Activated CD8-positive, alpha-beta memory T cell treated with anti-CD3 and anti-CD28 coated beads for 36 hours (primary cell): ENCODE measurements at regions not wholly inside any gene's neighbourhood (a gene's known extent, or its start where the extent isn't known, plus 50 kb on each side); places are given as distances from the start of the nearest gene placed in this dataset.

Source experiments
- CTCF ChIA-PET: fragments of 350-600 bp; sonication (Branson Sonifier 250); formaldehyde crosslinking; loops from one replicate; lab custom pipeline; 2021; ENCODE audit warnings: antibody characterized with exemption; lab: Charles Lee
- POLR2A ChIA-PET: fragments of 350-600 bp; sonication (Branson Sonifier 250); formaldehyde crosslinking; loops from one replicate; lab custom pipeline; 2021; ENCODE audit warnings: antibody characterized with exemption; lab: Charles Lee

DNA sequence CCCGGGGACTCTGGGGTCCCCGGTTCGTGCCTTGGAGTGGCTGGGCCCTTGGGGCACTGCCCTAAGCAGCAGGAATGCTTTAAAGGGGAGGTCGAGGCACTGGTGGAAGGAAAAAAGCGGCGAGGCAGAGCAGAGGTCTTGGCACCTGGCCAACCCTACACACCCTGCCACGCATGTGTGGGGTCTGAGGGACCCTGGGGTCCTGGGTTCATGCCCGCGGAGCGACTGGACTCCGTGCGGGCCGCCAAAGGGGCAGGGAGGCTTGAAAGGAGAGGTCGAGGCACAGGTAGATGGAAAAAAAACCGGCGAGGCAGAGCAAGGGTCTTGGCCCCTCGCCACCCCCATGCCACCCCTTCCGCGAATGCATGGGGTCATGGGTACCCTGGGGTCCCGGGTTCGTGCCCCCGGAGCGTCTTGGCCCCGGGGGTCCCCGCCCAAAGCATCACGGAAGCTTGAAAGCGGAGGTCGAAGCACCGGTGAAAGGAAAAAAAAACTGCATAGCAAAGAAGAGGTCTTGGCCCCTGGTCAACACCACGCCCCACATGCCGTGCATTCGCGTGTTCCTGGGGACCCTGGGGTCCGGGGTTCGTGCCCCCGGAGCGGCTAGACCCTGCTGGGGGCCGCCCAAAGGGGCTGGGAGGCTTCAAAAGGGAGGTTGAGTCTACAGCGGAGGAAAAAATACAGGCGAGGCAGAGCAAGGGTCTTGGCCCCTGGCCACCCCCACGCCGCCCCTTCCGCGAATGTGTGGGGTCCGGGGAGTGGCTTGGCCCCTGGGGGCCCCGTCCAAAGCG is 312.9 kb downstream of the ALG10 start:
- CTCF ChIA-PET, result no interaction called here
- POLR2A ChIA-PET, result no interaction called here

DNA sequence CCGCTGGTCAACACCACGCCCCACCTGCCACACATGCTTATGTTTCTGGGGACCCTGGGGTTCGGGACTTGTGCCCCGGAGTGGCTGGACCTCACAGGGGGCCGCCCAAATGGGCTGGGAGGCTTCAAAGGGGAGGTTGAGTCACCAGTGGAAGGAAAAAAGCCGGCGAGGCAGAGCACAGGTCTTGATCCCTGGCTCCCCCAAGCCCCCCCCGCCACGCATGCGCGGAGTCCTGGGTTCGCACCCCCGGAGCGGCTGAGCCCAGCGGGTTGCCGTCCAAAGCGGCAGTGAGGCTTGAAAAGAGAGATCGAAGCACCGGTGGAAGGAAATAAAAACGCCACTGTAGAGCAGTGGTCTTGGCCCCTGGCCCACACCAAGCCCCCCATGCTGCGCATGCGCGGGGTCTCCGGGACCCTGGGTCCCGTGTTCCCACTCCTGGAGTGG is 313.5 kb downstream of the ALG10 start:
- ChIA-PET CTCF (no interaction called here), POLR2A (no interaction called here)

DNA sequence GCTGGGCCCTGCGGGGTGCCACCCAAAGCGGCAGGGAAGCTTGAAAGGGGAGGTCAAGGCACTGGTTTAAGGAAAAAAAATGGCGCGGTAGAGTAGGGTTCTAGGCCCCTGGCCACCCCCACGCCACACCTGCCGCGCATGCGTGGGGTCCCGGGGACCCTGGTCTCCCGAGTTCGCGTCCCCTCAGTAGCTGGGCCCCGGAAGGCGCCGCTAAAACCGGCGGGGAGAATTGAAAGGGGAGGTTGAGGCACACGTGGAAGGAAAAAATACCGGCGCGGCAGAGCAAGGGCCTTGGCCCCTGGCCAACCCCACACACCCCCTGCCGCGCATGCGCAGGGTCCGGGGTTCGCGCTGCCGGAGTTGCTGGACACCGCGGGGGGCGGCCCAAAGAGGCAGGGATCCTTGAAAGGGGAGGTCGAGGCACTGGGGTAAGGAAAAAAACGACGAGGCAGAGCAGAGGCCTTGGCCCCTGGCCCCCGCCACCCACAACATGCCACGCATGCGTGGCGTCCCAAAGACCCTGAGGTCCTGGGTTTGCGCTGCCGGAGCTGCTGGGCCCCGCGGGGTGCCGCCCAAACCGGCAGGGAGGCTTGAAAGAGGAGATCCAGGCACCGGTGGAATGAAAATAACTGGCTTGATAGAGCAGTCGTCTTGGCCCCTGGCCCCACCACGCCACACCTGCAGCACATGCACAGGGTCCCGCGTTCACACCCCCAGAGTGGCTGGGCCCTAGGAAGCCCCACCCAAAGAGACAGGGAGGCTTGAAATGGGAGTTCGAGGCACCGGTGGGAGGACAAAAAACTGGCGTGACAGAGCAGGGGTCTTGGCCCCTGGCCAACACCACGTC is 314.5 kb downstream of the ALG10 start:
- CTCF ChIA-PET, result no interaction called here

DNA sequence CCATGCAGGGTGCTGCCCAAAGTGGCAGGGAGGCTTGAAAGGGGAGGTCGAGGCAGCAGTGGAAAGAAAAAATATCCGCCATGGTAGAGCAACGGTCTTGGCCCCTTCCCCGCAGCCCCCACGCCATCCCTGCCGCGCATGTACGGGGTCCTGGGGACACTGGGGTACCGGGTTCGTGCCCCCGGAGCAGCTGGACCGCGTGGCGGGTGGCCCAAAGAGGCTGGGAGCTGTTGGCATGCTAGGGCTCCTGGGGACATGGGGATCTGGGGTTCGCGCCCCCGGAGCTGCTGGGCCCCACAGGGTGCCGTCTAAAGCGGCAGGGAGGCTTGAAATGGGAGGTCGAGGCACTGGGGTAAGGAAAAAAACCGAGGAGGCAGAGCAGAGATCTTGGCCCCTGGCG is 316.5 kb downstream of the ALG10 start:
- ChIA-PET CTCF (no interaction called here), POLR2A (no interaction called here)

More for the DNA sequence above, 314.5 kb downstream of the ALG10 start:
- POLR2A ChIA-PET, result no interaction called here

DNA sequence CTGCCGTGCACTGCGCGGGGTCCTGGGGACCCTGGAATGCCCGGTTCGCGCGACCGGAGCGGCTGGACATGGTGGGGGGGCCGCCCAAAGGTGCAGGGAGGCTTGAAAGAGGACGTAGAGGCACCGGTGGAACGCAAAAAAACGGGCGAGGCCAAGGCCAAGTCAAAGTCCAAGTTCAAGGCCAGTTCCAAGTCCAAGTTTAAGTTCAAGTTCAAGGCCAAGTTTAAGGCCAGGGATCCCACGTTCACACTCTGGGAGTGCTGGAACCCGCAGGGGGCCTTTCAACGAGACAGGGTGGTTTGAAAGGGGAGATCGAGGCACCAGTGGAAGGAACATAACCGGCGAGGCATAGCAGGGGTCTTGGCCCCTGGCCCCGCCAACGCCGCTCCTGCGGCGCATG is 317.6 kb downstream of the ALG10 start:
- ChIA-PET POLR2A (no interaction called here), CTCF (no interaction called here)

DNA sequence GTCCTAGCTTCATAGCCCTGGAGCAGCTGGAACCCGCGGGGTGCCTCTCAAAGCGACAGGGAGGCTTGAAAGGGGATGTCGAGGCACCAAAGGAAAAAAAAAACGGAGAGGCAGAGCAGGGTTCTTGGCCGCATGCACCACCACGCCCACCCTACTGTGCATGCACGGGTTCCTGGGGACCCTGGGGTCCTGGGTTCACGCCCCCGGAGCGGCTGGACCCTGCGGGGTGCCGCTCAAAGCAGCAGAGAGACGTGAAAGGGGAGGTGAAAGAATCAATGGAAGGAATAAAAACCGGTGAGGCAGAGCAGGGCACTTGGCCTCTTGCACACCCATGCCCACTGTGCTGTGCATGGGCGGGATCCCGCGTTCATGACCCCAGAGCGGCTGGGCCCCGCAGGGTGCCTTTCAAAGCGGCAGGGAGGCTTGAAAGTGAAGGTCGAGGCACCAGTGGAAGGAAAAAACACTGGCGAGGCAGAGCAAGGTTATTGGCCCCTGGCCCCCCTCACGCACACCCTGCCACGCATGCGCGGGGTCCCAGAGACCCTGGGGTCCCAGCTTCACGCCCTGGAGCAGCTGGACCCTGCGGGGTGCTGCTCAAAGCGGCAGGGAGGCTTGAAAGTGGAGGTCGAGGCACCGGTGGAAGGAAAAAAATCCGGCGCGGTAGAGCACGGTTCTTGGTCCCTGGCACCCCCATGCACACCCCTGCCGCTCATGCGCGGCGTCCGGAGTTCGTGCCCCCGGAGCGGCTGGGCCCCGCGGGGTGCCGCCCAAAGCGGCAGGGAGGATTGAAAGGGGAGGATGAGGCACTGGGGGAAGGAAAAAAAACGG is 318.5 kb downstream of the ALG10 start:
- ChIA-PET POLR2A (no interaction called here), CTCF (no interaction called here)

DNA sequence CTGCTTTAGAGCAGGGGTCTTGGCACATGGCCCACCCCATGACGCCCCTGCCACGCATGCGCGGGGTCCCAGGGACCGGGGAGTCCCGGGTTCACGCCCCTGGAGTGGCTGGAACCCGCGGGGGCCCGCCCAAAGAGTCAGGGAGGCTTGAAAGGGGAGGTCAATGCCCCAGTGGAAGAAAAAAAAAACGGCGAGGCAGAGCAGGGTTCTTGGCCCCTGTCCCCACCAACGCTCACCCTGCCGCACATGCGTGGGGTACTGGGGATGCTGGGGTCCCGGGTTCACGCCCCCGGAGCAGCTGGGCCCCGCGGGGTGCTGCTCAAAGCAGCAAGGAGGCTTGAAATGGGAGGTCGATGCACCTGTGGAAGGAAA is 319.1 kb downstream of the ALG10 start:
- CTCF ChIA-PET, result no interaction called here
- POLR2A ChIA-PET, result no interaction called here

DNA sequence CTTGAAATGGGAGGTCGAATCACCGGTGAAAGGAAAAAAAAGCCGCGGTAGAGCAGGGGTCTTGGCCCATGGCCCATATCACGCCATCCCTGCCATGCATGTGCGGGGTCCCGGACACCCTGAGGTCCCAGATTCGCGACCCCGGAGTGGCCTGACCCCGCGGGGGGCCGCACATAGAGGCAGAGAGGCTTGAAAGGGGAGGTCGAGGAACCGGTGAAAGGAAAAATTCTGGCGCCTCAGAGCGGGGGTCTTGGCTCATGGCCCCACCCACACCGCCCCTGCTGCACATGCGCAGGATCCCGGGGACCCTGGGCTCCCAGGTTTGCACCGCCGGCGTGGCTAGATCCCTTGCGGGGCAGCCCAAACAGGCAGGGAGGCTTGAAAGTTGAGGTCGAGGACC is 319.8 kb downstream of the ALG10 start:
- ChIA-PET POLR2A (no interaction called here), CTCF (no interaction called here)

DNA sequence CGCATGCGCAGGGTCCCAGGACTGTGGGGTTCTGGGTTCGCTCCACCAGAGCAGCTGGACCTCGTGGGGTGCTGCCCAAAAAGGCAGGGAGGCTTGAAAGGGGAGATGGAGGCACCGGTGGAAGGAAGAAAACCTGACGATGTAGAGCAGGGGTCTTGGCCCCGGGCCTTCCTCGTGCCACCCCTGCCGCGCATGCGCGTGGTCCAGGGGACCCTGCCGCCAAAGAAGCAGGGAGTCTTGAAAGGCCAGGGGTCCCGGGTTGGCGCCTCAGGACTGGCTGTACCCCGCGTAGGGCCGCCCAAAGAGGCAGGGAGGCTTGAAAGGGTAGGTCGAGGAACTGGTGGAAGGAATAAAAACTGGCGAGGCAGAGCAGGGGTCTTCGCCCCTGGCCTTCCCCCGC is 321.0 kb downstream of the ALG10 start:
- CTCF ChIA-PET, result no interaction called here
- POLR2A ChIA-PET, result no interaction called here

DNA sequence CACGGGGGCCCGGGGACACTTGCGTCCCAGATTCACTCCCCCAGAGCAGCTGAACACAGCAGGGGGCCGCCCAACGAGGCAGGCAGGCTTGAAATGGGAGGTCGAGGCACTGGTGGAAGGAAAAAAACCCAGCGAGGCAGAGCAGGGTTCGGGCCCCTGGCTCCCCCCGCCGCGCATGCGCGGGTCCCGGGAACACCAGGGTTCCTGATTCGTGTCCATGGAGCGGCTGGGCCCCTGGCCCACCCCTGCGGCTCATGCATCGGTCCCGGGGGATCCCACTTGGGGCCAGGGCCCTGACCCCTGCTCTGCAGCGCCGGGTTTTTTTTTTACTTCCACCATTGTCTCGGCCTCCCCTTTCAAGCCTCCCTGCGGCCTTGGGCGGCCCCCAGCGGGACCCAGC is 321.5 kb downstream of the ALG10 start:
- CTCF ChIA-PET, result no interaction called here
- POLR2A ChIA-PET, result no interaction called here

DNA sequence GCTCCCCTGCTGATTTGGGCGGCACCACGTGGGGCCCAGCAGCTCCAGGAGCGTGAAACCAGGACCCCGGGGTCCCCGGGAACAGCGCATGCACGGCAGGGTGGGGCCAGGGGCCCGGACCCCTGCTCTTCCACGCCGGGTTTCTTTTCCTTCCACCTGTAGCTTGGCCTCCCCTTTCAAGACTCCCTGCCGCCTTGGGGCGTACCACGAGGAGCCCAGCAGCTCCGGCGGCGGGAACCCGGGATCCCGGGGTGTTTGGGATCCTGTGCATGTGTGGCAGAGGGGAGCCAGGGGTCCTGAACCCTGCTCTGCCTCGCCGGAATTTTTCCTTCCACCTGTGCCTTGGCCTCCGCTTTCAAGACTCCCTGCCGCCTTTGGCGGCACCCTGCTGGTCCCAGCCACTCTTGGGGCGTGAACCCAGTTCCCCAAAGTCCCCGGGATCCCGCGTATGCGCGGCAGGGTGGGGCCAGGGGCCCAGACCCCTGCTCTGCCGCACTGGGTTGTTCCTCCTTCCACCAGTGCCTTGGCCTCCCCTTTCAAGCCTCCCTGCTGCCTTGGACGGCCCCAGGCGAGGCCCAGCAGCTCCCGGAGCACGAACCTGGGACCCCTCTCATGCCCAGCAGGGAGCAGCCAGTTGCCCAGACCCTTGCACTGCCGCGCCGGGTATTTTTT is 322.7 kb downstream of the ALG10 start:
- POLR2A ChIA-PET, result no interaction called here

DNA sequence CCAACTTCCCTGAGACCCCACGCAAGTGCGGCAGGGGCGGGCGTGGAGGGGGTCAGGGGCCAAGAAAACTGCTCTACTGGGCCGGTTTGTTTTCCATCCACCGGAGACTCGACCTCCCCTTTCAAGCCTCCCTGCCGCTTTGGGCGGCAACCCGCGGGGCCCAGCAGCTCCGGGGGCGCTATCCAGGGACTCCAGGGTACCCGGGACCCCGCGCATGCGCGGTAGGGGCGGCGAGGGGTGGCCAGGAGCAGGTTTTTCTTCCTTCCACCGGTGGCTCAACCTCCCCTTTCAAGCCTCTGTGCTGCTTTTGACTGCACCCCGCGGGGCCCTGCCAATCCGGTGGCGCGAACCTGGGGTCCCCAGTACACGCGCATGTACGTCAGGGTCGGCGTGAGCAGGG is 323.5 kb downstream of the ALG10 start:
- ChIA-PET POLR2A (no interaction called here), CTCF (no interaction called here)

More for the DNA sequence above, 322.7 kb downstream of the ALG10 start:
- CTCF ChIA-PET, result no interaction called here

DNA sequence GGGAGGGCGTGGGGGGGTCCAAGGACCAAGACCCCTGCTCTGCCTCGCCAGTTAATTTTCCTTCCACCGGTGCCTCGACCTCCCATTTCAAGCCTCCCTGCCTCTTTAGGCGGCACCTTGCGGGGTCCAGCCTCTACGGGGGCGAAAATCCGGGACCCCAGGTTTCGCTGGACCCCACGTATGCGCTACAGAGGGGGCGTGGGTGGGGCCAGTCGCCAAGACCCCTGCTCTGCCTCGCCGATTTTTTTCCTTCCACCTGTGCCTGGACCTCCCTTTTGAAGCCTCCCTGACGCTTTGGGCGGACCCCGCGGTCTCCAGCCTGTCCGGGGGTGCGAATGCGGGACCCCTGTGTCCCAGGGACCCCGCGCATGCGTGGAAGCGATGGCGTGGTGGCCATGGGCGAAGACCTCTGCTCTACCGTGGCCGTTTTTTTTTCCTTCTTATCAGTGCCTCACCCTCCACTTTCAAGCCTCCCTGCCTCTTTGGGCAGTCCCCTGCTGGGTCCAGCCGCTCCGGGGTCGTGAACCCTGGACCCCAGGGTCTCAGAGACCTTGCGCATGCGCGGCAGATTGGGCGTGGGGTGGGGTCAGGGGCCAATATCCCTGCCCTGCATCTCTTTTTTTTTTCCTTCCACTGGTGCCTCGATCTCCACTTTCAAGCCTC is 324.2 kb downstream of the ALG10 start:
- CTCF ChIA-PET, result no interaction called here

DNA sequence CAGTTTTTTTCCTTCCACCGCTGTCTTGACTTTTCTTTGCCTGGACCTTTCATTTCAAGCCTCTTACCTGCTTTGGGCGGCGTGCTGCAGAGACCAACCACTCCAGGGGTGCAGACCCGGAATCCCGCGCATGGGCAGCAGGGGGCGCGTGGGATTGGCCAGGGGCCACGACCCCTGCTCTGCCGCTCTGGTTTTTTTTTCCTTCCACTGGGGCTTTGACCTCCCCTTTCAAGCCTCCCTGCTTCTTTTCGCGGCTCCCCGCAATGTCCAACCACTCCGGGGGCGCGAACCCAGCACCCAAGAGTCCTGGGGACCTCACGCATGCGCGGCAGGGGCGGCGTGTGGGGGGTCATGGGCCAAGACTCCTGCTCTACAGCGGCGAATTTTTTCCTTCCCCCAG is 325.1 kb downstream of the ALG10 start:
- POLR2A ChIA-PET, result no interaction called here
- CTCF ChIA-PET, result no interaction called here

More for the DNA sequence above, 324.2 kb downstream of the ALG10 start:
- POLR2A ChIA-PET, result no interaction called here

DNA sequence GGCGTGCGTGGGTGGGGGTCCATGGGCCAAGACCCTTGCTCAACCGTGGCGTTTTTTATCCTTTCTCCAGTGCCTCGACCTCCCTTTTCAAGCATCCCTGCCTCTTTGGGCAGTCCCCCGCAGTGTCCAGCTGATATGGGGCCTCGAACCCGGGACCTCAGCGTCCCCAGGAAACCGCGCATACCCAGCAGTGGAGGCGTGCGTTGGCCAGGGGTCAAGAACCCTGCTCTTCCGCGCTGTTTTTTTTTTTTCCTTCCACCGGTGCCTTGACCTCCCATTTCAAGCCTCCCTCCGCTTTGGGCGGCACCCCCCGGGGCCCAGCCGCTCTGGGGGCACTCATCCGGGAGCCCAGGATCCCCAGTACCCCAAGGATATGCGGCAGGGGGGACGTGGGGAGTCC is 325.8 kb downstream of the ALG10 start:
- CTCF ChIA-PET, result no interaction called here
- POLR2A ChIA-PET, result no interaction called here

DNA sequence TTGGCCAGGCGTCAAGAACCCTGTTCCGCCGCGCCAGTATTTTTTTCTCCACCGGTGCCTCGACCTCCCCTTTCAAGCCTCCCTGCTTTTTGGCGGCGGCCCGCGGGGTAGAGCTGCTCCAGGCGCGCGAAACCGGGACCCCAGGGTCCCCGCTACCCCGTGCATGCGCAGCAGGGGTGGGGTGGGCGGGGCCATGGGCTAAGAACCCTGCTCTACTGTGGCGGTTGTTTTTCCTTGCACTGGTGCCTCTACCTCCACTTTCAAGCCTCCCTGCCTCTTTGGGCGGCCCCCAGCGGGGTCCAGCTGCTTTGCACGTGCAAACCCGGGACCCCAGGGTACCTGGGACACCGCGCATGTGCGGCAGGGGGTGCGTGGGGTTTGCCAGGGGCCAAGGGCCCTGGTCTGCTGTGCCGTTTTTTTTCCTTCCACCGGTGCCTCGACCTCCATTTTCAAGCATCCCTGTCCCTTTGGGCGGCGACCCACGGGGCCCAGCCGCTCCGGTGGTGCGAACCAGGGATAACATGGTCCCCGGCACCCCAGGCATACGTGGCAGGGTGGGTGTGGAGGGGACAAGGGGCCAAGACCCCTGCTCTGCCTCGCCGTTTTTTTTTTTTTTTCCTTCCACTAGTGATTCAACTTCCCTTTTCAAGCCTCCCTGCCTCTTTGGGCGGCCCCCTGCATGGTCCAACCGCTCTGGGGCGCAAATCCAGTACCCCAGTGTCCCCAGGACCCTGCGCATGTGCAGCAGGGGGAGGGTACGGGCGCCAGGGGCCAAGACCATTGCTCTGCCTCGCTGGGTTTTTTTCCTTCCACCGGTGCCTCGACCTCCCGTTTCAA is 326.8 kb downstream of the ALG10 start:
- ChIA-PET POLR2A (no interaction called here), CTCF (no interaction called here)

DNA sequence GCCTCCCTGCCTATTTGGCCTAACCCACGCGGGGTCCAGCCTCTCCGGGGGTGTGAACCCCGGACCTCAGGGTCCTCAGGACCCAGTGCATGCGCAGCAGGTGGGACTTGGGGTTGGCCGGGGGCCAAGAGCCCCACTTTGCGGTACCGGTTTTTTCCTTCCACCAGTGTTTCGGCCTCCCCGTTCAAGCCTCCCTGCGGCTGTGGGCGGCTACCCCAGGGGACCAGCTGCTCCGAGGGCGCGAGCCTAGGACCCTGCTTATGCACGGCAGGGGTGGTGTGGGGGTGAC is 327.3 kb downstream of the ALG10 start:
- CTCF ChIA-PET, result no interaction called here
- POLR2A ChIA-PET, result no interaction called here
